Smooth muscle cell (in vitro differentiated cells): ENCODE measurements at regions not wholly inside any gene's neighbourhood (a gene's known extent, or its start where the extent isn't known, plus 50 kb on each side); places are given as distances from the start of the nearest gene placed in this dataset.

Experiments used
- DNase-seq: peaks from one replicate; lab custom pipeline; 2025; ENCODE audit not compliant: unreplicated experiment; lab: John Stamatoyannopoulos, UW
- H2AFZ ChIP-seq: fragments of 200-600 bp; sonication (generic); 2 replicates; pipeline ENCODE4 v1.6.0; 2016; ENCODE audit warnings: antibody characterized with exemption, low read depth, mild to moderate bottlenecking
- H3F3A ChIP-seq: fragments of 200-600 bp; sonication (generic); 2 replicates; pipeline ENCODE4 v1.6.0; 2017; ENCODE audit warnings: antibody characterized with exemption, low read depth
- H3K27ac ChIP-seq: fragments of 200-600 bp; sonication (generic); 2 replicates; pipeline ENCODE4 v1.5.1; 2016; ENCODE audit warnings: low read depth, mild to moderate bottlenecking
- H3K27me3 ChIP-seq: fragments of 200-600 bp; sonication (generic); 2 replicates; pipeline ENCODE4 v1.6.1; 2016; ENCODE audit warnings: low read depth, mild to moderate bottlenecking
- H3K36me3 ChIP-seq: fragments of 200-600 bp; sonication (generic); 2 replicates; pipeline ENCODE4 v1.5.1; 2016; ENCODE audit warnings: low read depth
- H3K4me1 ChIP-seq: fragments of 200-600 bp; sonication (generic); 2 replicates; pipeline ENCODE4 v1.5.1; 2016; ENCODE audit warnings: low read depth
- H3K4me2 ChIP-seq: fragments of 200-600 bp; sonication (generic); 2 replicates; pipeline ENCODE4 v1.6.0; 2016; ENCODE audit warnings: mild to moderate bottlenecking
- H3K4me3 ChIP-seq: fragments of 200-600 bp; sonication (generic); 2 replicates; pipeline ENCODE4 v1.5.1; 2016; ENCODE audit warnings: mild to moderate bottlenecking
- H3K79me2 ChIP-seq: fragments of 200-600 bp; sonication (generic); 2 replicates; pipeline ENCODE4 v1.6.0; 2016; ENCODE audit warnings: low read depth, mild to moderate bottlenecking
- H3K9ac ChIP-seq: fragments of 200-600 bp; sonication (generic); 2 replicates; pipeline ENCODE4 v1.6.0; 2016; ENCODE audit warnings: low read depth
- H3K9me3 ChIP-seq: fragments of 200-600 bp; sonication (generic); replicated peaks from 2 replicates; pipeline ENCODE4 v1.5.1; 2016; ENCODE audit warnings: low read depth
- H4K20me1 ChIP-seq: fragments of 200-600 bp; sonication (generic); 2 replicates; pipeline ENCODE4 v1.6.0; 2016; ENCODE audit warnings: low read depth
- CTCF ChIP-seq: fragments of 200-600 bp; sonication (generic); IDR thresholded peaks from 2 replicates; pipeline ENCODE4 v1.5.1; 2017; ENCODE audit warnings: borderline replicate concordance, mild to moderate bottlenecking, antibody characterized with exemption; ENCODE audit not compliant: insufficient read depth, poor library complexity, severe bottlenecking
- WGBS: methylation state at CpG from one replicate; pipeline ENCODE4 v1.1.7; 2016; ENCODE audit warnings: low lambda C conversion rate; 5-methylcytosine and 5-hydroxymethylcytosine counted together

GRCh38 chr6:4482461-4482860, 293.7 kb upstream of the CDYL start:
- Histone ChIP-seq H3K79me2 (no peaks in the 10 kb centered on the region), H3K9ac (no peak overlapping the region), H3K4me1 (peaks cover 5% of the 10 kb centered on the region), H3K36me3 (no peaks in the 10 kb centered on the region), H3K4me2 (no peak overlapping the region), H2AFZ (no peak overlapping the region), H3K9me3 (no peaks in the 10 kb centered on the region), H4K20me1 (no peaks in the 10 kb centered on the region), H3F3A (peaks cover 4% of the 10 kb centered on the region), H3K4me3 (no peak overlapping the region), H3K27me3 (no peaks in the 10 kb centered on the region), H3K27ac (no peak overlapping the region)
- DNase-seq, result no peak
- TF ChIP-seq CTCF, result no peak
- WGBS, result 97% methylated on average over 29 of the region's 29 CpGs

DNA sequence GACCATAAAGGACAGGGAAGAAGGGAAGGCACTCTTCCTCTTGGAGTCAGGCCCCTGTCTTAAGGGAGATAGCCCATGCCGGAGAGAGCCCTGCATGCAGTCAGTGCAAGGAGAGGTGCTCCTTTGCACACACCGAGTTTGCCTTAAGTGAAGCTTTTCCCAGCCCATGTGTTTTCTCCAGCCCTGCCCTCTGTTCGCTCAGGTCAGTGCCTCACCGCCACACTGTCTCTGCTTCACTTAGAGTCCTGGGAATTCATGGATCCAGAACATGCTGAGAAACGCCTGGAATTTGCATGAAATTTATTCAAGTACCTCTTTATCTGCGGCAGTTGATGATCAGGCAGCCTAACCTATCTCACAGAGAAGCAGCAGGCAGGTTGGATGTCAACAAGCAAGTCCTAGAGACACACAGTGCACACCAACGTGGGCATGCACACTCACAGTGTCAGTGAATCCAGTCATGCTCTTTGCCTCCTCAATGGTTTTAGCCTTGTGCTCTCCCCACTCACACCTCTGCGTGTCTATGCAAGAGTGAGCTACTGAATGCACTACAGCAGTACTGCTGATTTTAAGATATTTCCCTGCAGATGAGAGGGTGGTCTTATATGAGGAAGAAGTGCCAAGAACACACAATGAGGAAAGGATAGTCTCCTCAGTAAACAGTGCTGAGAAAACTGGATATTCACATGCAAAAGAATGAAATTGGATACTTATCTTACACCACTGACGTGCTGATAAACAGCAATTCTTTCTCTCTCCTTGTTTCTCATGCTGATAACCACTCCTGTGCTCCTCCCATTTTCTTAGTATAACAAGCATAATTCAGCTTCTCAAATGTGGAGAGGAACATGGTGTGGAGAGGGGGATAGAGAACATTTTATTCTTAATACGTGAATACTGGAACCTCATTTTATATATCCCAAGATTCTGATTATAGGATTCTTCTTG, 295.1 kb upstream of the CDYL start:
- DNase-seq, result no peak
- Histone ChIP-seq H3K4me3 (no peak overlapping the region), H3K36me3 (no peaks in the 10 kb centered on the region), H3K9ac (no peak overlapping the region), H2AFZ (no peak overlapping the region), H3K4me2 (no peak overlapping the region), H3K4me1 (no peaks in the 10 kb centered on the region), H3K79me2 (no peaks in the 10 kb centered on the region), H3F3A (no peaks in the 10 kb centered on the region), H4K20me1 (no peaks in the 10 kb centered on the region), H3K9me3 (no peaks in the 10 kb centered on the region), H3K27ac (no peak overlapping the region), H3K27me3 (no peaks in the 10 kb centered on the region)
- no peak for TF ChIP-seq CTCF
- WGBS, result 83% methylated on average over 10 of the region's 10 CpGs

- Histone ChIP-seq H3K36me3 (no peaks in the 10 kb centered on the region), H3K27ac (no peak overlapping the region), H3K4me3 (no peak overlapping the region), H3K79me2 (no peaks in the 10 kb centered on the region), H4K20me1 (no peaks in the 10 kb centered on the region), H3K9me3 (no peaks in the 10 kb centered on the region), H3K4me1 (no peaks in the 10 kb centered on the region), H3K4me2 (no peak overlapping the region), H3K27me3 (no peaks in the 10 kb centered on the region), H2AFZ (no peak overlapping the region), H3F3A (no peaks in the 10 kb centered on the region), H3K9ac (no peak overlapping the region)
- no peak for TF ChIP-seq CTCF
- 88% methylated on average over 3 of the region's 3 CpGs for WGBS
- no peak for DNase-seq
These were observed 298.1 kb upstream of the CDYL start for GRCh38 chr6:4478098-4478497.

DNA sequence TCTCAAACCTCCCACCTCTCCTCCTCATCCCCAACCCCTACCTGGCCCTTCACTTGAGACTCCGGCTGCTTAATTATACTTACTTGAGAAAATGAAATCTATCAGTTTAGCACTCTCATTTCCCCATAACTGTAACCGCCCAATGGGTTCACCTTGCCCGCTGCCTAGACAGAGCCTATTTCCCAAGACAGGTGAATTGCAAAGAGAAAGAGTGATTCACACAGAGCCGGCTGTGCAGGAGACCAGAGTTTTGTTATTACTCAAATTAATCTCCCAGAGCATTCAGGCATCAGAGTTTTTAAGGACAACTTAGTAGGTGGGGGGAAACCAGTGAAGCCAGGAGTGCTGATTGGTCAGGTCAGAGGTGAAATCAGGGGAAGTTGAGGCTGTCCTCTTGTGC, 301.4 kb upstream of the CDYL start:
- H3F3A ChIP-seq, result no peaks in the 10 kb centered on the region
- H3K36me3 ChIP-seq, result no peaks in the 10 kb centered on the region
- H4K20me1 ChIP-seq, result no peaks in the 10 kb centered on the region
- no peak overlapping the region for H3K27ac ChIP-seq
- 70% methylated on average over 4 of the region's 4 CpGs for WGBS
- H3K79me2 ChIP-seq, result no peaks in the 10 kb centered on the region
- no peaks in the 10 kb centered on the region for H3K4me1 ChIP-seq
- H3K4me2 ChIP-seq, result no peak overlapping the region
- DNase-seq, result no peak
- H3K9me3 ChIP-seq, result no peaks in the 10 kb centered on the region
- no peaks in the 10 kb centered on the region for H3K27me3 ChIP-seq
- no peak for TF ChIP-seq CTCF
- H3K9ac ChIP-seq, result no peak overlapping the region
- H2AFZ ChIP-seq, result no peak overlapping the region
- no peak overlapping the region for H3K4me3 ChIP-seq
